K562 (cell line): ENCODE measurements at regions not wholly inside any gene's neighbourhood (a gene's known extent, or its start where the extent isn't known, plus 50 kb on each side); places are given as distances from the start of the nearest gene placed in this dataset.

Experiments used
- C11orf30 ChIP-seq: fragments of 450-650 bp; IDR thresholded peaks from 2 replicates; pipeline ENCODE4 v1.6.1; 2016; ENCODE audit warnings: low read depth, mild to moderate bottlenecking
- CREB5 ChIP-seq: fragments of 250-450 bp; sonication (Bioruptor Pico); IDR thresholded peaks from 2 replicates; pipeline ENCODE4 v1.5.0; 2020; ENCODE audit warnings: mild to moderate bottlenecking
- ERF ChIP-seq: fragments of 450-650 bp; formaldehyde crosslinking; IDR thresholded peaks from 2 replicates; pipeline ENCODE4 v1.4.0; 2020; ENCODE audit warnings: mild to moderate bottlenecking, mixed read lengths
- GABPA ChIP-seq: fragments of 200-800 bp; sonication (Bioruptor generic); conservative IDR thresholded peaks from 2 replicates; pipeline ENCODE4 v1.6.1; 2016; ENCODE audit warnings: low read depth, missing genetic modification characterization, missing compliant biosample characterization
- HDAC6 ChIP-seq: IDR thresholded peaks from 2 replicates; pipeline ENCODE4 v1.6.1; 2012; ENCODE audit warnings: low read depth, mild to moderate bottlenecking, control low read depth, inconsistent platforms, low read length, moderate library complexity
- HNRNPK ChIP-seq: fragments of 200-400 bp; formaldehyde crosslinking; IDR thresholded peaks from one replicate; pipeline ENCODE4 v1.6.1; 2018; ENCODE audit warnings: mild to moderate bottlenecking, low read depth, low read length; ENCODE audit not compliant: poor library complexity, severe bottlenecking
- KLF10 ChIP-seq: fragments of 250-450 bp; sonication (Bioruptor Pico); IDR thresholded peaks from 2 replicates; pipeline ENCODE4 v1.6.1; 2021; ENCODE audit warnings: matching md5 sums
- MCM3 ChIP-seq: fragments of 450-650 bp; IDR thresholded peaks from 2 replicates; pipeline ENCODE4 v1.6.1; 2016
- MYC ChIP-seq, 2 experiments: fragments of 250-450 bp in 1 of 2; sonication (Bioruptor Pico) in 1 of 2; IDR thresholded peaks; 2 replicates each; pipeline versions ENCODE4 v1.5.1 to v1.6.1; 2012 to 2021; ENCODE audit warnings: low read depth in 2 of 2, borderline replicate concordance in 1 of 2, improper control_type of control experiment in 1 of 2, low read length in 1 of 2, mild to moderate bottlenecking in 1 of 2, moderate library complexity in 1 of 2
- NFE2 ChIP-seq: IDR thresholded peaks from 2 replicates; pipeline ENCODE4 v1.6.1; 2014; ENCODE audit warnings: antibody characterized with exemption, low read depth
- NR2C1 ChIP-seq, 2 experiments: fragments of 450-650 bp; IDR thresholded peaks; 2 replicates each; pipeline ENCODE4 v1.6.1; 2017; ENCODE audit warnings: mild to moderate bottlenecking in 2 of 2, antibody characterized with exemption in 1 of 2, inconsistent platforms in 1 of 2, missing compliant biosample characterization in 1 of 2, missing genetic modification characterization in 1 of 2
- PML ChIP-seq: IDR thresholded peaks from 2 replicates; pipeline ENCODE4 v1.6.1; 2012; ENCODE audit warnings: low read length, inconsistent platforms
- RNF2 ChIP-seq: sonication (generic); IDR thresholded peaks from 2 replicates; pipeline ENCODE4 v1.6.1; 2016
- SP2 ChIP-seq: IDR thresholded peaks from 2 replicates; pipeline ENCODE4 v1.6.1; 2011; ENCODE audit warnings: mild to moderate bottlenecking, low read depth, low read length, moderate library complexity; ENCODE audit not compliant: poor library complexity, severe bottlenecking; ENCODE audit errors: extremely low read depth
- TCF7 ChIP-seq: sonication (generic); IDR thresholded peaks from 2 replicates; pipeline ENCODE4 v1.6.1; 2016; ENCODE audit warnings: antibody characterized with exemption, borderline replicate concordance
- YY1 ChIP-seq, 3 experiments: IDR thresholded peaks; 2 replicates each; pipeline ENCODE4 v1.6.1; 2011; ENCODE audit warnings: low read length in 2 of 3, mild to moderate bottlenecking in 2 of 3, moderate library complexity in 2 of 3, borderline replicate concordance in 1 of 3, control low read depth in 1 of 3, low read depth in 1 of 3; ENCODE audit not compliant: insufficient read depth in 3 of 3, insufficient replicate concordance in 2 of 3, control insufficient read depth in 1 of 3, insufficient read length in 1 of 3; ENCODE audit errors: extremely low read depth in 1 of 3
- ZNF12 ChIP-seq: sonication (generic); formaldehyde crosslinking; IDR thresholded peaks from 2 replicates; pipeline ENCODE4 v1.4.0; 2020; ENCODE audit warnings: mild to moderate bottlenecking, missing genetic modification reagents
- ZSCAN29 ChIP-seq: fragments of 450-650 bp; IDR thresholded peaks from 2 replicates; pipeline ENCODE4 v1.6.1; 2017
- TF ChIP-seq, protein P1 (sequence below), 2 experiments: fragments of 450-650 bp in 1 of 2; IDR thresholded peaks; 2 replicates each; pipeline ENCODE4 v1.6.1; 2011 to 2017; ENCODE audit warnings: low read depth in 2 of 2, antibody characterized with exemption in 1 of 2, borderline replicate concordance in 1 of 2, low read length in 1 of 2, mild to moderate bottlenecking in 1 of 2, mixed read lengths in 1 of 2; ENCODE audit not compliant: control insufficient read depth in 1 of 2
- TF ChIP-seq, protein P2 (sequence below): fragments of 450-650 bp; IDR thresholded peaks from one replicate; pipeline ENCODE4 v1.6.1; 2018; ENCODE audit warnings: mild to moderate bottlenecking, moderate library complexity; ENCODE audit not compliant: partially characterized antibody

DNA sequence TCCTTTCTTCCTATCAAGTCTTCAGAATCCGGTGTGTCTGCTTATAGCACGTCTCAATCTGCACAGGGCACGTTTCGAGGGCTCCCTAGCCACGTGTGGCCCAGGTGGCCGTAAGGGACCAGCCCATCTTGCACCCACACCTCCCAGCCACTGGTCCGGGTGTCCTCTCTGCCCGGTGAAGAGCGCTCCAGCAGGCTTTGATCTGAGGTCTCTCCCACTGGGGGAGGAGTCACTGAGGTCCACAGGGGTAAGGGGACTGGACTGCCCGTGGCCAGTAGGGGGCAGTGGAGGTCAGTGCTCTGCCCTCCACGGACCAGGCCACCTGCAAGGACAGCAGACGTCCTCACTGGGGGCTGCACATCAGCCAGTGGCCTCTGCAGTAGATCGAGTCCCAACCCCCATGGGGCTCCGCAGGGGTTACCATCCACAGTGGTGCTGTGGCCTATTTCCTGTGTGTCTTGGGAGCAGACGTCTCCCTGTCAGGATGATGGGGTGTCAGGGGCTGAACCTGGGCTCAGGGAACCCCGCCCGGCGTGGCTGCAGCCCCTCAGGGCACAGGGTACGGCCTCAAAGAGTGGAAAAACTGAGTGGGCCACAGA is 204.1 kb upstream of the CIBAR2 start (continued):
- TF ChIP-seq, protein P1, sequence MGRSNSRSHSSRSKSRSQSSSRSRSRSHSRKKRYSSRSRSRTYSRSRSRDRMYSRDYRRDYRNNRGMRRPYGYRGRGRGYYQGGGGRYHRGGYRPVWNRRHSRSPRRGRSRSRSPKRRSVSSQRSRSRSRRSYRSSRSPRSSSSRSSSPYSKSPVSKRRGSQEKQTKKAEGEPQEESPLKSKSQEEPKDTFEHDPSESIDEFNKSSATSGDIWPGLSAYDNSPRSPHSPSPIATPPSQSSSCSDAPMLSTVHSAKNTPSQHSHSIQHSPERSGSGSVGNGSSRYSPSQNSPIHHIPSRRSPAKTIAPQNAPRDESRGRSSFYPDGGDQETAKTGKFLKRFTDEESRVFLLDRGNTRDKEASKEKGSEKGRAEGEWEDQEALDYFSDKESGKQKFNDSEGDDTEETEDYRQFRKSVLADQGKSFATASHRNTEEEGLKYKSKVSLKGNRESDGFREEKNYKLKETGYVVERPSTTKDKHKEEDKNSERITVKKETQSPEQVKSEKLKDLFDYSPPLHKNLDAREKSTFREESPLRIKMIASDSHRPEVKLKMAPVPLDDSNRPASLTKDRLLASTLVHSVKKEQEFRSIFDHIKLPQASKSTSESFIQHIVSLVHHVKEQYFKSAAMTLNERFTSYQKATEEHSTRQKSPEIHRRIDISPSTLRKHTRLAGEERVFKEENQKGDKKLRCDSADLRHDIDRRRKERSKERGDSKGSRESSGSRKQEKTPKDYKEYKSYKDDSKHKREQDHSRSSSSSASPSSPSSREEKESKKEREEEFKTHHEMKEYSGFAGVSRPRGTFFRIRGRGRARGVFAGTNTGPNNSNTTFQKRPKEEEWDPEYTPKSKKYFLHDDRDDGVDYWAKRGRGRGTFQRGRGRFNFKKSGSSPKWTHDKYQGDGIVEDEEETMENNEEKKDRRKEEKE (IDR thresholded peaks at IDR 0.05; ENCODE audit: borderline replicate concordance in 1 of 2, control insufficient read depth in 1 of 2, low read depth in 2 of 2, low read length in 1 of 2), result no peak
- TF ChIP-seq KLF10 (no peak), C11orf30 (no peak), HNRNPK (no peak), ERF (CRISPR knock-in tag) (no peak), HDAC6 (no peak), RNF2 (no peak), SP2 (no peak), MYC (IDR thresholded peaks at IDR 0.05; ENCODE audit: low read depth, low read length) (peak; percentile 74), MYC (CRISPR knock-in tag; IDR thresholded peaks at IDR 0.05; ENCODE audit: borderline replicate concordance, low read depth) (no peak), PML (no peak), NFE2 (no peak), ZSCAN29 (no peak; the same call in 1 of the 2 replicates), MCM3 (no peak), ZNF12 (CRISPR knock-in tag) (no peak), CREB5 (CRISPR knock-in tag) (no peak), NR2C1 (IDR thresholded peaks at IDR 0.05) (no peak), NR2C1 (tag; IDR thresholded peaks at IDR 0.05) (no peak), YY1 (IDR thresholded peaks at IDR 0.05; ENCODE audit: borderline replicate concordance in 1 of 3, control insufficient read depth in 1 of 3, extremely low read depth in 1 of 3, insufficient read depth in 3 of 3, insufficient read length in 1 of 3, insufficient replicate concordance in 2 of 3, low read depth in 1 of 3, low read length in 2 of 3) (peak in 2 of 3 experiments; percentile 7 to 35), GABPA (tag) (no peak), TCF7 (peak; percentile 88)
- TF ChIP-seq, protein P2, sequence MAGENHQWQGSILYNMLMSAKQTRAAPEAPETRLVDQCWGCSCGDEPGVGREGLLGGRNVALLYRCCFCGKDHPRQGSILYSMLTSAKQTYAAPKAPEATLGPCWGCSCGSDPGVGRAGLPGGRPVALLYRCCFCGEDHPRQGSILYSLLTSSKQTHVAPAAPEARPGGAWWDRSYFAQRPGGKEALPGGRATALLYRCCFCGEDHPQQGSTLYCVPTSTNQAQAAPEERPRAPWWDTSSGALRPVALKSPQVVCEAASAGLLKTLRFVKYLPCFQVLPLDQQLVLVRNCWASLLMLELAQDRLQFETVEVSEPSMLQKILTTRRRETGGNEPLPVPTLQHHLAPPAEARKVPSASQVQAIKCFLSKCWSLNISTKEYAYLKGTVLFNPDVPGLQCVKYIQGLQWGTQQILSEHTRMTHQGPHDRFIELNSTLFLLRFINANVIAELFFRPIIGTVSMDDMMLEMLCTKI, result no peak
